HG02571 (cell line): ENCODE measurements at regions not wholly inside any gene's neighbourhood (a gene's known extent, or its start where the extent isn't known, plus 50 kb on each side); places are given as distances from the start of the nearest gene placed in this dataset.
A peak's percentile ranks its signal among the peaks of the same experiment; 100 is the strongest.

Experiments
- ATAC-seq: cut with Tn5 transposase; IDR thresholded peaks from one replicate; pipeline ENCODE4 v1.9.1; 2021; ENCODE audit warnings: mild to moderate bottlenecking, moderate library complexity; ENCODE audit not compliant: unreplicated experiment

DNA sequence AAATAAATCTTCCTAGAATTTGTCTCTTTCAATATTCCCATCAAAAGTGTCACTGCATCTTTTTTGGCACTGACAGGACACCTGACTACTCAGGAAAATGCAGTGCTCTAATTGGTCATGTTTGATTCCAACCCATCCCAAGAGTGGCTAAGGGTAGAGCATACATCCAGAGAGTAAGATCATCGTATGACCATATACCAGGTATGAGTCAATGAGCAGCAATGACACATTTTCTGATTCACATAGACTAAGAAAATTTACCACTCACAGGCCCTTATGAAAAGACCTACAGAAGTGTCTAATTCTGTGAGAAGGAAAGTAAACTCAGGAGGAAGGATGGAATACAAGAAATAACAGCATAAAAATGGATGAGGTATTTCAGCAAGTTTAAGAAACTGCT lies 434.2 kb downstream of the ZIC1 start:
- ATAC-seq = no peak

DNA sequence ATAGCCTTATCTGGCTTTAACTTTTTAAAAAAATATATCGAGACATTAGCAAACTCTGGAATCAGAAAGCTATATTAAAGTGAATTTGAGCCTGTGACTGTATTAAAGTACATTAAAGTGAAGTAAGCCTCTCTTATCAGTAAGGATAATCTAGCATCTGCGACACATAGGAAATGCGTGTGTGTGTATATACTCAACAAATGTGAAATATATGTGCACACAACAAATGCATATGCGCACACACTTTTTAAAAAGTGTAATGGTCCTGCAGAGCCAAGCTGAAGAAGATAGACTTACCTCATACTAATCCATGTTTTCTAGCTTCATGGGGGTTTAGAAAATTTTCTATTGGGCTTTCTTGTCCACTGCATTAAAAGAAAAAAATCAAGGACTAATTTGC lies 437.1 kb downstream of the ZIC1 start:
- no peak for ATAC-seq

DNA sequence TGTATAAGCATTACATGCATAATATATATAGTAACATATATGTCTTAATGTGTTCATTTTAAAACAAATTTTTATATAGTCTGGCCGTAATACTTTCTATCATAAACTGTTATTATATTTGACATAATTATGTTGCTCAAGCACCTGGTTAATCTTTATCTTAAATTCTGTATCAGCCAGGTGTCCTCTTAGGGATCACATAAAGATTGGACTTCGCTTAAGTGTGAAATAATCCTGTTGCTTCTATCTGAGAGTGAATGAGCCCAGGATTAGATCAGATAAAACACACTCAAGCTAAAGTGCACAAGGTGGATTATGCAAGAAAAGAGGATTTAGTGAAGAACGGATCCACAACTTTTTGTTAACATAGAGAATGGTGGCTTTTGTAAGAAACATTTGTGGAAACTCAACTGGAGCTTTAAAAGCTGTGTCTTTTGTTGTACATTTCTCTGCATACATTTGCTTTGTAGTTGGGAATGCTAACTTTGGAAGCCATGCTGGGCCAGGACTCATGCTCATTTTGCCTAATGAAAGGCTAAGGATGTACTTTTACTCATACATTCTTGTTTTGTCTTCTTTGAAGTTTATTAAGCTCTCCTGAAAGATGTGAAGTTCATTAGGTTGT lies 437.8 kb downstream of the ZIC1 start:
- no peak for ATAC-seq

DNA sequence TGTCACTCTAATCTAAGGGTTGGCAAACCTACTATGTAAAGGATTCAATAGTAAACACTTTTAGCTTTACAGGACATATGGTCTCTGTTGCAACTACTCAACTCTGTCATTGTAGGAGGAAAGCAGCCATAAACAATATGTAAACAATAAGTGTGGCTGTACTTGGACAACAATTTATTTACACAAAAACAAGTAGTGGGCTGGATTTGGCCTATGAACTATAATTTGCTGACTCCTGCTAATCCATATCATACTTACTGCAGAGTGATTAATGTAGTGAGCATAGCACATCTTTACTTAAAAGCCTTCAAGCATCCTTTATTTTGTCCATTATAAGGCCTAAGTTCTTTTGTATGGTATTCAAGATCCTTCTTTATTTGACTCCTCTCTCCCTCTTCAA lies 441.9 kb downstream of the ZIC1 start:
- ATAC-seq = no peak

DNA sequence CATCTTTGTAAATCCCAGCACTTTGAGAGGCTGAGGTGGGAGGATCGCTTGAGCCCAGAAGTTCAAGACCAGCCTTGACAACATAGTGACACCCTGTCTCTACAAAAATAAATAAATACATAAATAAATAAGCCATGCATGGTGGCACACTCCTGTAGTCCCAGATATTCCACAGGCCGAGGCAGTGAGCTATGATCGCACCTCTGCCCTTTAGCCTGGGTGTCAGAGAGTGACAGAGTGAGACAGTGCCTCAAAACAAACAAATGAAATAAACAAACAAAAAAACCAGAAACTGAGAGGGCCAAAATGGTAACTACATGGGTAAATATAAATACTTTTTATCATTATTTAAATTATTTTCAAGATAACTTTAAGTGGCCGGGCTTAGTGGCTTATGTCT lies 445.4 kb downstream of the ZIC1 start:
- ATAC-seq = no peak

DNA sequence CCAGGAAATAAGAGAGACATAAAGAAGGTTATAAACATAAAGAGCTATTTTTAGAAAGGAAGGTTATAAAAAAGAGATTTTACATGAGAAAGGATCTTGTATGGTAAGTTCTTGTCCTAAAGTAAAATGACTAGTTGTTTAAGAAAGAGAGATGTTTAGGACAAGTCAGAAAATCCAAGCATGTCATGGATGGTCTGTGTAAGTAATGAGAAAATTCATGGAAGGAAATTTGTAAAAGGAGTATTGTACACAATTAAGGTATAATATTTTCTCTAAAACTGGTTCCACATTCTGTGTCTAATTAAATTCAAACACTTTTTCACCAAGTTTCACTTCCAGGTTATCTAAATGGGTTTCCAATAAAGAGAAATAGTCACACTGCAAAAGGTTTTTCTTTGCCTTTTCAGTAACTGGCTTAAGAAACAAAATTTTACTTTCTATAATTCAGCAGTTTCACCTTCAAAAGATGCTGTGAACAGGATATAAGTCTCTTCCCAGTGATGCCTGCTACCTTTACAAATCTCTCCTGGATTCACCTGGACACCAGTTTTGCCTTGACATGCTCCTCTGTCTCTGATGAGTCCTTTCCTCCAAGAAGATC lies 455.7 kb downstream of the ZIC1 start:
- ATAC-seq = no peak

DNA sequence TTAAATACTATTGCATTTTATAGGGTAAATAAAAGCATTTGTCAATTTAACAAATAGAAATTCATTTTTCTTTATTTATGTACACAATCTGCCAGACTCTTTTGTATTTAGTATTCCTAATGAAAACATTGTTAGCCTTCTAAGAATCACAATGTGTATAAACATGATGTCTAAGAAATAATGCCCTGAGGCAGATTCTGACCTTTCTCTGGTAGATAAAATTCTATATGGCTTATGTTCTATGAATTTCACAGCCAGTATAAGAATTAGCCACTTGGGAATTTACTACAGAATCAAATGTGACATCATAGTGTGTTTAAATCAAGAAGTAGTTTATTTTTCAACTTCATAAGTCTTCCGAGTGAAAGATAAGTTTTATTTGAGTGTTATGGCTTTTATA lies 457.4 kb downstream of the ZIC1 start:
- no peak for ATAC-seq

DNA sequence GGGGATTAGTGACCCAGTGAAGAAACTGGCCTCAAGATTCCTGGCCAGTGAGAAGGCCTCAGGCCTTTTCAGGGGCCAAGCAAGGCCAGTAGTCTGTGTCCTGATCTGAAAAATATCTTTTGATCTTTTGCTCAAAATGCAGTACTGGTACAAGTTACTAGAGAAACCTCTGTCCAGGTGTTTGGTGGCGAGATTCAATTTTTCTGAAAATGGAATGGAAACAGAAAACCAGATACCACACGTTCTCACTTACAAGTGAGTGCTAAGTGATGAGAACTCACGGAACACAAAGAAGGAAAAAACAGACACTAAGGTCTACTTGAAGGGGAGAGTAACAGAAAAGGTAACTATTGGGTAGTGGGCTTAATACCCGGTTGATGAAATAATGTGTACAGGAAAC lies 463.4 kb downstream of the ZIC1 start:
- ATAC-seq = no peak

DNA sequence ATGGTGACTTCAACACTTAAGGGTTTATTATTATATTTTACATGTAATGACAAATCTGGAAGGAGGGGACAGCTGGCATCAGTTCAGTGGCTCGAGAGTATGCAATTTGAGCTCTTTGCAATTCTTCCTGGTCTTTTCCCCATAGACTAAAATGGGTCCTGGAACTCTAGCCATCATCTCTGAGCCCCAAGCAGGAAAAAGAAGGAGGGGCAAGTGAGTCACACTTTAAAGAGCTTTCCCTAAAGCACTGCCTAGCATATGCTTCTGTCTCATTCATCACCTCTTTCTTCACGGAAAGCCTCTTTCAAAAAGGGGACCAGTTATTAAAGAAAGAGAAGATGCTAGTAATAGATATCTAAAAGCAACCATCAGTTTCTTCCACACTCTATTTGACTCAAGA lies 466.3 kb downstream of the ZIC1 start:
- ATAC-seq = no peak

DNA sequence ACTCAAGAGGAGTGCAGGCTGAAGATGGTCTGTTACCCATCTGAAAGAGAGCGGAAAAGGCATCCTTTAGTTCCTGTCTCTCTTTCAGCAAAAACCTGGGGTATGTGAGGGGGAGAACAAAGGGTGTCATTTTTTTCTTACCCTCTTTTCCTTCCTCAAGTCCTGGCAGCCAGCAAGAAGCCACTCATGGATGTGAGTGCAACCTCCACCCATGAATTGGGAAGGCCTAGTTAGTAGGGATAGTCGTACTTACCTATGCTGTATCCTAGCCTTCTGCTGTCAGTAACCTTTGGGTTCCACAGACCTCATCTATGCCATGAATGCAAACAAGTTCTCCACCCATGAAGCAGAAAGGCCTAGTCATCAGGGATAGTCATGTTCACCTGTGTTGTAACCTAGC lies 472.8 kb downstream of the ZIC1 start:
- ATAC-seq = no peak

DNA sequence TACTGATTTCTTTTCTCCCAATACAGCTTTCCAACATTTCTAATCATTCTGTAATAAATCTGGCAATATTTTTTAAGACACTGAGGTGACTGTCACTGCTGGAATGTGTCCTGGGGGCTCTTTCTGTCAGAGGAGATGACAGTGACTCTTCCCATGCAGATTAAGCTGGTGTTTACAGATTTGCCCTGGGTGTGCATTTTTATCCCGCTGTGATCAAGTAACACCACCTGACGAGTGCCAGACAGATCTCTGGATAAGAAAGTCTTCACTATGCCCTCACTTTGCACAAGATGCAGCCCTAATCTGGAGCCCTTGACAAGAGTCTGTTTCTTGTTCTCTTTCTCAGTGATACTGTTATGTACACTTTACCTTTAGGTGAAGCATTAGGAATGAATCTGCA lies 477.7 kb downstream of the ZIC1 start:
- no peak for ATAC-seq

DNA sequence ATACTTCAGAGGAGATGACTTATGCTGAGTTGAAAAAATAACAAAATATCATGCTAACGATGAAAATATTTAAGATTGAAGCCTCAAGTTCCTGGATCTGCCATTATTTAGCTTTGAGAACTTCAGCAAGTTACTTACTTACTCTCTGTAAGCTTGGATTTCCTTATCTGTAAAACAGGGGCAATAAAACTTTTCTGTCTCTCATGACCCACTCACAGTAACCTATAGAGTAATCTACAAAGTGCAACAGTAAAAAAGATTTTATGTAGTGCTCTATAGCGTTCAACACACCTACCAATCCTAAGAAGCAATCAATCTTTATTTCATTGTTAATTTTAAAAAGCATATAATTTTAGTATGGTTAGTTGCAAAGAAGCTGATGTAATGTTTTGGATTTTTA lies 478.6 kb downstream of the ZIC1 start:
- no peak for ATAC-seq

DNA sequence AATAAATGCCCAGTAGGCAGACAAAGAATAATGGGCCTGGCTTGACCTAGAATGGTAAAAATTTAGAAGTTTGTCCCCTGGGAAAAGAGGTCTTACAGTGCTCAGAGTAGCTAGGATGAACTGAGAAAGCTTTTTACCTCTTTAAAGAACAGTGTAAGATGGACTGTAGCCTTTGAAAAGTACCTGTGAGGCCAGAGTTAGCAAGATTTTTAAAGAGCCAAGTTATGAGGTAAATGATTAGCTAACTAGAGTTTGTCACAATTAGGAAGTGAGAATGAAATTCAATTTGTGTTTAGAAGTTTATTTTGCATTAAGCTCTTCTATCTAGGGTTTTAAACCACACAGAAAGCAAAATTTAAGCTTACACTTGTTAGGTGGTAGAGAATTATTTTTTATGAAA lies 480.9 kb downstream of the ZIC1 start:
- ATAC-seq = peak; percentile 80

DNA sequence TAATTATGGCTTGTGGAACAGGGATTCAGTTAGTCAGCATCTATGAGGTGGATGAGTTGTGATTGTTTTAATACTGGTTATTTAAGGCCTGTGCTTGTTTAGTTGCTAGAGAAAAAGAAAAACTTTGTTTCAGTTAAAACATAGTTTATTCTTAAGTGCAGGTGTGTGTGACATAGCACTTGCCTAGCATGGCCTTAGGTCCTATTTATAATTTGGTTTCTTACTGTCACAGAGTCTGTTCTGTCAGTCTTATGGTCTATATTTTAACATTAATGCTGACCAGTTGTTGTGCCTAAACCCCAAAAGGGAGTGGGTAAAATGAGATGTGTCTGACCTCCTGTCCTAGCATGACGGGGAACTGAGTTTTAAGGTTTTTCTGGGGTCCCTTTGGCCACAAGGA lies 486.3 kb downstream of the ZIC1 start:
- ATAC-seq = no peak

DNA sequence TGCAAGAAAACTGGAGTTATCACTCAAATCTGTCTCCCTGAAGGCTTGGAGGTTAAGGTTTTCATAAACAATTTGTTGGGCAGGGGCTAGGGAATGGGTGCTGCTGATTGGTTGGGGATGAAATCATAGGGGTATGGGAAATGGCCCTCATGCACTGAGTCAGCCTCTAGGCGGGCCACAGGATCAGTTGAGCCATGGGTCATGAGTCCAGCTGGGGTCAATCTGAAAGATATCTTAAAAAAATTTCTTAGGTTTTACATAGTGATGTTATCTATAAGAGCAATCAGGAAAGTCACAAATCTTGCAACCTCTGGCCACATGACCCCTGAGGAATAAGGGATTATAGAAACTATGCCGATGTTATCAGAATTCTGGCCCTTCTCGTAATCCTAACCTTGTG lies 491.7 kb downstream of the ZIC1 start:
- no peak for ATAC-seq

DNA sequence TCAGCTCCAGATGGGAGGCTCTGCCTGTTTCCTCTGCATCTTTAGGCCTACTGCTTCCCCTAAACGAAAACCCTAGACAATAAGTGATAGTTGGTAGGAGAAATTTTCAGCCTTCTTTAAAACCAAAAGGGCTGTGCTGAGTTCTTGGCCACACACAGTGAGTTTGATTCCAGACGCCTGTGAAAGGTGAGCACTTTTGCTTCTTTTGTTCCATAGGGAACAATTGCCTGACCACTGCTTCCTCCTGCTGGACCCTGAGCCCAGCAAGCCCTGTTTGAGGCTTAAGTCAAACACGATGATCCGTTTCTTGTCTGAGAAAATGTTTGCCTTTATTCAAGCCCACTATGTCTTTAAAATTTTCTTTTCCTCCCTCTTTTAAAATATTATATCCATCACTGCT lies 493.9 kb downstream of the ZIC1 start:
- ATAC-seq = no peak

DNA sequence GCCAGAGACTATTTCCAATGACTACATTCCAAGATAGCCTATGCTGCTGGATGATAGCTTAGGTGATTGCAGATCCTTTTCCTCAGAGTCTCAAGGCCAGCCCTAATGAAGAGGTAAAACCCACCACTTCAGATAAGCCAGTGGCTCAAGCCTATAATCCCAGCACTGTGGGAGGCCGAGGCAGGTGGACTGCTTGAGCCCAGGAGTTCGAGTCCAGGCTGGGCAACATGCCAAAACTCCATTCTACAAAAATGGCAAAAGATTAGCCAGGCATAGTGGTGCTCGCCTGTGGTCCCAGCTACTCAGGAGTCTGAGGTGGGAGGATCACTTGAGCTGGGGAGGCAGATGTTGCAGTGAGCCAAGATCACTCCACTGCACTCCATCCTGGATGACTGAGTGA lies 495.3 kb downstream of the ZIC1 start:
- no peak for ATAC-seq

DNA sequence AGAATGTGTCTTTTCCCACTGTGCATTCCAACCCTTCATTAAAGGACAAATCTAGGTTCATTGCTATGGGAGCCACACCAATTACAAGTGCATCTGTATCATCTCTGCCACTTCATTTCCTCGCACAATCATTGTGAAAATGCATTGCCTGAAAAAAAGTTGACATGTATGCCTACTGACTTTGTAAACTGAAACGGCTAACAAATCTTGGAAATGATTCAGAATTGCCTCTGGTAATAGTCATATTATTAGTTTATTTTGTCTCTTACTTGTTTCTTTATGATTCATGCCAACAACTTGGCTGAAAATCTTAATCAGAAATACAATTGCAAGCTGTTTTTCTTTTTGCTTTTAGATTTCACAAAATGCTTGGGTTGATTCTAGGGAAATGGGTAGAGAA lies 497.1 kb downstream of the ZIC1 start:
- no peak for ATAC-seq

DNA sequence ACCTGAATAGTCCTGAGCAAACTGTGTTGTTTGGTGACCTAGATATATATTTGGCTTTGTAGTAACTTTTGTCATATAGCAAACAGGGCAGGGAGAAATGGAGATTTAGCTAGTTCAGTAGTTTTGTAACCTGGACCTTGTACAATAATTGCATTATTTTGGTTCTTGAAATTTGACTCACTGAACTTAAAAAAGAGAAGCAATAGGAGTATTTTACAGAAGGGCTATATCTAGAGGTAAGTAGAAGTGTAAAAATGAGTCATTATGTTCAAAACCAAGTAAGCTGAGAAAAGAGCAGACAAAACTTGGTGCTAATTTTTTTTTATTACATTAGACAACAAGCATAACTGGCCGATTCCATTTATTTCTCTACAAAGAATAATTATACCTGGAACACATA lies 505.4 kb downstream of the ZIC1 start:
- no peak for ATAC-seq

DNA sequence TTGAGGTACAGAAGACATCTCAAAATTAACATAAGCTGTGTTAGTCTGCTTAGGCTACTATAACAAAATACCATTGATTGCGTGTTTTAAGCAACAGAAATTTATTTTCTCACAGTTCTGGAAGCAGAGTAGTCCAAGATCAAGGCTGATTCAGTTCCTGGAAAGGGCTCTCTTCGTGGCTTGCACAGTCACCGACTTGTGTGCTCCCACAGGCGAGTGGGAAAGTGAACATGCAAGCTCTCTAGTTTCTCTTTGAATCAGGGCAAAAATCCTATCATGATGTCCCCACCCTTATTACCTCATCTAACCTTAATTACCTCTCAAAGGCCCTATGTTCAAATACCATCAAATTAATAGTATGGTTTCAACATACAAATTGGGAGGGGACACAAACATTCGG lies 505.9 kb downstream of the ZIC1 start:
- ATAC-seq = no peak

DNA sequence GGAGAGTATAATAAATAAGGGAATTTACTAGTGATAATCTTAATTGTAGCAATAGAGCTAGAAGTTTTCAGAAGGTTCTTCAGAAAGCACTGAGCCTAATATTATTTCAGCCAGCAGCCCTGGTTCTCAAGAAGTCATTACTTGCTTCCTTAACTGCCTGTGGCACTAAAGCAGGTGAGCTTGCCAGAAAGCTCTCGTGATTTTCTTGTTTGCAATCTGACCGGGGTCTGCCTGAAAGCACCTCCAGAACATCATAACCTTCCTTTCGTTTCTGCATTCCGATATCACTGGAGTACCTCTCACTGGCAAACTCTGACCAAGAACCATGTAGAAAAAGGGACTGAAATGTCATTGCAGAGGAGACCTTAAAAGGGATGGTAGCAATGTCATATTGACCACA lies 510.3 kb downstream of the ZIC1 start:
- no peak for ATAC-seq

DNA sequence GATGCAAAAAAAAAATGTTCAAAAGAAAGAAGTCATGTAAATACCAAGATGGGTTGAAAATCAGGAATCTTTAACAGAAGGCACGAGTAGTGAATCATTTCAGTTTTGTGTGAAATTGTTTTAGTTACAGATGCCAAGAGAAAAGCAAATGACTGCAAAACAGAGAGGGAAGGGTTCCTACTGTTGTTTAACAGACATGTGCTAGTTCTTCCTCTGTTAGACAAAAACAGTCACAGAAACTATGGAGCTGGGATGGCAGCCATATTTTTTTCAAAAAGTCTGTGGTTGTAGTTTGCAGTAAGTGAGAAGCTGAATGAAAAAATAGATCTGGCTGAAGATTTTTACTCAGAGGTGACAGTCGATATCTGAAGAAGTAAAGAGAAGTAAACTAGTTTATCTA lies 511.9 kb downstream of the ZIC1 start:
- no peak for ATAC-seq

DNA sequence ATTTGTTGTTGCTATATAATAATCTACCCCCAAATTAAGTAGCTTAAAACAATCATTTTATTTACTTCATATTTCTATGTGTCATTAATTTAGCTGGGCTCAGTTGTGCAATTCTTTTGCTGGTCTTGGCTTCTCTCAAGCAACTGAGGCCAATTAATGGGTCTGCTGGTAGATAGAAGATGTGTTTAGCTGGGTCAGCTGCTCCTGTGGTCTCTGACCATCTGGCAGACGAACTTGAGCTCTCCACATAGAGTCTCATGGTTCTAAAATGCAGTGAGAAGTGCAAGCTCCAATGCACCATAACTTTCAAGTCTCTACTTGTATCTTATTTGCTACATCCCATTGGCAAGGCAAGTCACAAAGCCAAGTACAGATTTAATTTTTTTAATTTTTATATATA lies 515.6 kb downstream of the ZIC1 start:
- no peak for ATAC-seq
